D341Med (cell line): ENCODE measurements at regions not wholly inside any gene's neighbourhood (a gene's known extent, or its start where the extent isn't known, plus 50 kb on each side); places are given as distances from the start of the nearest gene placed in this dataset.
A peak's percentile ranks its signal among the peaks of the same experiment; 100 is the strongest.
"Not testable (repeated sequence)": the region's sequence is repeated elsewhere in the genome, so short reads cannot be mapped to it uniquely, and the experiment has no call there.

Experiments
- DNase-seq: peaks from one replicate; pipeline ENCODE4 v3.0.0; 2012; ENCODE audit warnings: low spot score

DNA sequence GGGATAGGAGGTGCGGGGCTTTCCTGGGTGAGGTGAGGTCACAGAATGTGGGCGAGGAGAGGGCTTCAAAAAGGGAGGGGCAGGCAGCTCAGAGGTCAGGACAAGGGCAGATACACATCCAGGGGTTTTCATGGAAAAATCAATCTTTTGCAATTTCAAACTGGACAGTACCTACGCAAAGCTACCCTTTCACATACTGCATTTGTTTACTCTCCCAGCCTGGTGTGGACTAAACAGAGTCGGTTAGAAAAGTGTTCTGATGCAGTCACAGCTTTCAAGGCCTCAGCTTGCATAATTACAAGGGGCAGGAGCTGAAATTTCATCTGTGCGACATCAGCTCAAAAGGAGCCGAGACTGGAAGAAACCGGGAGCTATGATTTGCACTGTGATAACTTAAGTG lies 309.9 kb upstream of the SOX1 start:
- DNase-seq: not testable (repeated sequence)

DNA sequence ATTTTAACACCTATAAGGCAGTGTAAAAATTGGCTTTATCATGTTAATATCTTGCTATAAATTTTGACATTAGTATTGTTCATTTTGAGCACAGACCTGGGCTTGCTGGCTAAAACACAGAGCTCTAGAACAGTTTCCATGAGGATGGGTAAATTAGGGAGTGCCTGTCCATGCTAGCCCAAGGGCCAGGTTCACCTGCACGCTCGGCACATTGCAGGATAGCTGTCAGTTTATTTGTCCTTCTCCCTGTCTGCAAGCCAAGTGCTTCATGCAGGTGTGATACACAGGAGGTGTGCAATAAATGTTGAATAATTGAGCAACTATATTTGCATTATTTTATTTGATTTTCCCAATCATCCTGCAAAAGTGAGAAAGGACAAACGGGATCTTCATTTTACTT lies 309.3 kb upstream of the SOX1 start:
- DNase-seq: not testable (repeated sequence)

DNA sequence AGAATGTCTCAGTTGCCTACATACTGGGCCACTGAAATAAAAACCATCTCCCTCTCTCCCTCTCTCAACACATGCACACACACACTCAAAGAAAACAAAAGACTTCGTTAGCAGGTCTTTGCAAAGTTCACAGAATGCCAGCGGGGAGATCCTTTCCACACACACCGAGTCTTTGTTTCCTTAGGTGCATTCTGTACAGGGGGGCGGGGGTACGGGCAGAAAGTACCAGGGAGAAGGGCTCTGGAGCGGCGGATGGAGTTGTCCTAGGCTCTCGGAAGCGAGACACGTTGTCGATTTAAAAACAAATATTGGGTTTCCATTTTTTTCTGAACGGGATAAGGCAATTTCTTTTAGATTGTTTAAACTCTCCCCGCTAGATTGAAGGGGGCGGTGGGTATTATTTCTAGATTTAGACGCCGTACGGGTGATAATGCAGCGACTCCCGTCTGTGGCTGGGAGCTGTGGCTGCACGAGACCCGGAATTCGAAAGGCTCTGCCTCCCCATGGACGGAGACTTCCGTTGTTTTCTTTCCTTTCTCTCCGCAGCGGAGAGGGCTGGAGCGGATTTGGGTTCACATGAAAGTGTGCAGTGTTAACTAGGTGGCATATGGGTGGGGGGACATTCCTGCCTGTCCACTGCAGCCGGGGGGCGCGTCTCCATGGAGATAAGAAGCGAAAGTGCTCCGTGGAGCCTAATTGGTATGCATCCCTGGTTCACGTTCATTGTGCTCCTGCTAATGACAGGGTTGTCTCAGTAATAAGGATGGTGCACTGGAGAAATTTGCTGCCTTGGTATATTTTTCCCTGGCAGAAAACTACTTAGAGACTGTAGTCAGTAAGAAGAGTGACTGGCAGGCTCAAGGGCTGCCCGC lies 303.7 kb upstream of the SOX1 start:
- DNase-seq: not testable (repeated sequence)

DNA sequence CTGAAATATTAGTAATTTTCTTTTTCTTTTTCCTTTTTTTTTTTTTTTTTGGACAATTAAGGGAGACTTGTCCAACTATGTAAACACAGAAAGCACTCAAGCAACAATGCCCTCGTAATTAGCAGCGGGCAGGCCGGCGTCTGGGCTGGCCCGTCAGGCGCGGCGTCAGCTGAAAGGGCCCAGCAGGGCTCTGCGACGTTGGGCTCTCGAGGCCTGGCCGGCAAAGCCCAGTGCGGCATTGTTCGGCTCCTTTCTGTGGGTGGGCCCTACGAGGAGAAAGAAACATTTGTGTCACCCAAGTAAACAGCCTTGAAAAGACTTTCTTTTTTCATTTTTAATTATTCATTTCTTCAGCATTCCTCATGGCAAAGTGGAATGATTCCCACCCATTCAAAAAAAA lies 302.4 kb upstream of the SOX1 start:
- not testable (repeated sequence) for DNase-seq

DNA sequence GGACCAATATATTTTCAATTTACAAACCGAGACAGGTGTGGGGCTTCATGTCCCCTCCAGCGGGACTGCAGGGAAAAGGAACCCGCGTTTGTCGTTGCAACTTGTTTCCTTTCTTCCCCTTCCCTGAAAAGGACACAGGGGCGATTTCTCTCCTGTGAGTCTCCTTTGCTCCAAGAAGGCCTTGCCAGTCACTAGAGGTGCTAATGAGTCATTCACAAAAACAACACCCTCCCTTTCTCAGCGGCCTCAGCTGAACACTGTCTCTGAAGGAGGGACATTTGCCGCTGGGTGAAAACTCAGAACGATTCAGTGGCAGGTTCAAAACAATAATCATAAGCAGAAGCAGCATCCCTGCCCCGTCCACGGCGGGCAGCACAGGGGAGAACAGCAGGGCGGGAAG lies 302.0 kb upstream of the SOX1 start:
- DNase-seq: not testable (repeated sequence)

DNA sequence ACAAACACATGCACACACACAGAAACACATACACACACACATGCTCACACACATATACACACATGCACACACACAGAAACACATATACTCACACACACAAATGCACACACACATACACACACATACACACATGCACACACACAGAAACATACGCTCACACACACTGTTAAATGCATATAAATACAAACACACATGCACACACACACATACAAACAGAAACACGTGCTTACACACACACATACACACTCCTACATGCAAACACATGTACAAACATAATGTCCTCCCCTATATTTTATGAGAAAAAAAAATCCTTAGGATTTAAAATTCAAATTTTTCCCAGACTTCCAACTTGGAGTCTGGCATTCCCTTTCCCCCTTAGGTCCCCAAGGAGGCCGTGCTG lies 291.2 kb upstream of the SOX1 start:
- not testable (repeated sequence) for DNase-seq

DNA sequence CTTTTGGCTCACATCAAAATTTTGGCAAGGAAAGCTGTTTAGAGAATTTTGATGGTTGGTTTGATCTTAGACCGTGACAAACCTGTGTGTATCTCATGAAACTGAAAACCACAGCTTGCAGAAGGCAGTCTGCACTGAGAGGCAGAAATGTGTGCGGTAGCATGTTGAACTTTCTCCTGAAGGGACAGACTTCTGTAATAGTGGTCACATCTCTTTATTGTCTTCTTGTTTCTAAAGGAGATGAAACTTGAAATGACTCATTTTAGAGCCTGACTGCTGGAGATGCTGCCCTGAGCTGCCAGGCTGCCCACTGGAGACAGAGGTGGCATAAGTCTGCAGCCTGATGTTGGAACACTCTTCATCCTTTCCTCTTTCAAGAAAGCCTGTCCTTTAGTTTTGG lies 289.6 kb upstream of the SOX1 start:
- not testable (repeated sequence) for DNase-seq

DNA sequence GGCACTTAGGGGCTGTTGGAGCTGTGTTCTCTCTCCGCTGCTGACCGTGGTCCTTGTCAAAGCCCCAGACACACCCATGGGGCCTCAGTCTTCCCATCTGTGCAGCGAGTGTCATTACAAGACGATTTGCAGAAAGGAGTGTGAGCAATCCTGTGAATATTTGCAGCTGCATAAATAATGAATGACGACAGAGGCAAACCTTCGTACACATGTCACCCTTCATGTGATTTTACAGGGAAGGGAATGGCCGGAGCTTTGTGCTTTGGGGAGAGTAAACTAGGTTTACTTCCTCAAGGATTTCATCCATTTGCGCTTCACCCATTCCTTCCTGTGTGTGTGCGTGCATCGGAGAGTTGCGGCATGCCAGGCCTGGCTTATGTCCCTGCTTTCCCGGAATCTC lies 285.6 kb upstream of the SOX1 start:
- DNase-seq: not testable (repeated sequence)

DNA sequence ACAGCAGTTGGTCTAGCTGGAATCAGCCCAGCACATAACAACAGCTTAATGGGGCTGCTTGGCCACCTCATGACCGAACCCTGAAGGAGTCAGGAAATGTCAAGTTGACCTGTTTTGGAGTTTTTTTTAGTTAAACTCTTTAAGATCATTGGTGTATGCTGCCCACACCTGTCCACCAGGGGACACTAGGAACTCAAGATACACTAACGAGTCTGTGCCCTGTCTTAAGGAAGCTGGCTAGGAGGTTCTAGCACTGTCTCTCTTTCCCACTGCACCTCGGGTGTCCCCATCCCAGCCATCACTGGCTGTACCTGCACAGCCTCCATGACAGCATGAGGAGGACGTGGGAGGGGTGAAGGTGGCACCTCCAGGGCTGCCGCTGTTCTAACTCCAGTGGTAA lies 279.6 kb upstream of the SOX1 start:
- not testable (repeated sequence) for DNase-seq

DNA sequence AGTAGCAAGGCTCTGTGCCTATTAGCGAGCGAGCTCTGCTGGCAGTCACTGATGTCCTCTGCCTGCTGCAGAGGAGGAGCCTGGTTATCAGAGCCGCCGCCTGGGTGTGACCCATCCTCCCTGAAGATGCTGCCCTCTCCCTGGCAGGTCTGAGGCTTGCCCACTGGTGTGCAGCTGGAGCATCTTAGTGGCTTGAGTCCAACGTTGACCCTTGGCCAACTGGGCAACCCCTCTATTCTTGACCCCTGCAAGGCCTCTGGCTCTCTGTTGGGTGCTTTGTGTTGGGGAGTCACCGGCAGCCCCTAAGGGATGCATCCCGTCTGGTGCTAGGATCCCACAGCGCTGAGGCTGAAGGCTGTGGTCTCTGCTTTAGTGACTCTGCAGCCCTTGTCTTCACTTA lies 277.9 kb upstream of the SOX1 start:
- peak; percentile 7 for DNase-seq

DNA sequence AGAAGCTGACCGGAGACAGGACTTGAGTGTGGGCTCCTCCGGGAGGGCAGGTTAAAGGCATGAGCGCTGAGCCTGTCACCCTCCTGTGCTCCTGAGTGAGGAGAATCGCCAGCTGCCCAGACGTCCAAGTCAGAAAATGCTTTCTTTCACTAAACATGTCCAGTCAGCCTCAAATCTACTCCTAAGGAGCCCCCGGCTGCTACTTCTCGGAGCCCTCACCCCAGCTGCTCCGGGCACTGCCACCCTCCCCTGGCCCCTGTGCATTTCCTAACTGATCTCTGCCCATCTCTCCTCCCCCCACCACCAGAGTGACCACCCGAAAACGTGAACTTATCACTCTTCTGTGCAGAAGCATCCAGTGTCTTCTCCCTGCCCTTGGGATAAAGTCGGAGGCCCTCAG lies 277.5 kb upstream of the SOX1 start:
- peak; percentile 3 for DNase-seq

DNA sequence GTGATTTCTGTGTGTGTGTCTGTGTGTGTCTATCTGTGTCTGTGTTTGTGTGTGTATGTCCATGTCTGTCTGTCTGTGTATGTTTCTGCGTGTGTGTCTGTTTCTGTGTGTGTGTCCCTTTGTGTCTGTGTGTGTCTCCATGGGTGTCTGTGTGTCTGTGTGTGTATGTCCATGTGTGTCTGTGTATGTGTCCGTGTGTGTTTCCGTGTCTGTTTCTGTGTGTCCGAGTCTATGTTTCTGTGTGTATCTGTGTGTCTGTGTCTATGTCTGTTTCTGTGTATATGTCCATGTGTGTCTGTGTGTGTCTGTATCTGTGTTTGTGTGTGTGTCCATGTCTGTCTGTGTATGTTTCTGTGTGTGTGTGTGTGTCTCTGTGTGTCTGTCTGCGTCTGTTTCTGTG lies 276.3 kb upstream of the SOX1 start:
- DNase-seq: no peak

DNA sequence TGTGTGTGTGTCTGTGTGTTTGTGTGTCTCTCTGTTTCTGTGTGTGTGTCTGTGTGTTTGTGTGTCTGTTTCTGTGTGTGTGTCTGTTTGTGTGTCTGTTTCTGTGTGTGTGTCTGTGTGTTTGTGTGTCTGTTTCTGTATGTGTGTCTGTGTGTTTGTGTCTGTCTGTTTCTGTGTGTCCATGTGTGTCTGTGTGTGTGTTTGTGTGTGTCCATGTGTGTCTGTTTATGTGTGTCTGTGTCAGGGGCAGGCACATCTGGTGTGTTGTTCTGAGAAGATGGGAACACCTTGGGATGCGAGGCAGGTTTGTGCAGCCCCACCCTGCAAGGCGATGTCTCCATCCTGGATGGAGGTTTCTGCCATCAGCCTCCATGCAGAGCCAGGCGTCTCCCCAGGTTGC lies 275.8 kb upstream of the SOX1 start:
- DNase-seq: no peak

DNA sequence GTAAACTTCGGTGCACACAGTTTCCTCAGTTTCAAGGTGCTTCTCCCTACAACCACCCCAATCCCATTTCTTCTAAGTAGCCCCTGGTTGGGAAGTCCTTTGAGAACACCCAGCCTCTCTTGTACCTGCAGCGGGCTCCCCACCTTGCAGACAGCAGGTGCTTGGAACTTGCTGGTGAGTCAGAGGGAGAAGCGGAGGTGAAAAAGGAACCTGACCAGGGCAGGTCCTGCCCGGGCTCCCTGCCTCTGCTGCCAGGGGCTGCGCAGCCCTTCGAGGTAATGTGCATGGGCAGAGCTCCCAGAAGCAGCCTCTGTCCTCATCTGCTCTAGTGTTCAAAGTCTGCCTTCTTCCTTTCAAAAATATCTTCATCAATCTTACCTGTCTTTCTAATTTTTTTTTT lies 274.0 kb upstream of the SOX1 start:
- DNase-seq: no peak
